GM21529 (cell line): ENCODE measurements at regions not wholly inside any gene's neighbourhood (a gene's known extent, or its start where the extent isn't known, plus 50 kb on each side); places are given as distances from the start of the nearest gene placed in this dataset.
"Not testable (repeated sequence)": the region's sequence is repeated elsewhere in the genome, so short reads cannot be mapped to it uniquely, and the experiment has no call there.

Experiments used
- ATAC-seq: cut with Tn5 transposase; IDR thresholded peaks from one replicate; pipeline ENCODE4 v1.9.1; 2021; ENCODE audit not compliant: unreplicated experiment

- not testable (repeated sequence) for ATAC-seq
Observed at GRCh38 chr16:88145824-88146405, 194.7 kb downstream of the BANP start.

DNA sequence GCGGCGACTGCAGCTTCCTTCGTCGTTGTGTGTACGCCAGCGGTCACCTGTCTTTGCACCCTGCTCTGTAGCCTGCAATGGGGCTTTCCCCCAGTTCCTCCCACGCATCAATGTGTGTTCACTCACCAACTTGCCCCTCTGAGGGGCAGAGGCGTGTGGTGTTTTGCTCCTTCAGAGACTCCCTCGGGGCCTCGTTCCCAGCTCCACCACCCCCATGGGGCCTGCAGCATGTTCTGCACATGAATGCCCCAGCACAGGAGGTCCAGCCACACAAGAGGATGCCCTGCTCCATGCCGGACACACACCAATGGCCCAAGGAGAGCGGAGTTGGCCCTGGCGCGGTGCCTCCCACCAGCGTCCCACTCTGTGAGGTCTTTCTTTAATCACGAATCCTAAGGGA is 196.8 kb downstream of the BANP start:
- not testable (repeated sequence) for ATAC-seq

DNA sequence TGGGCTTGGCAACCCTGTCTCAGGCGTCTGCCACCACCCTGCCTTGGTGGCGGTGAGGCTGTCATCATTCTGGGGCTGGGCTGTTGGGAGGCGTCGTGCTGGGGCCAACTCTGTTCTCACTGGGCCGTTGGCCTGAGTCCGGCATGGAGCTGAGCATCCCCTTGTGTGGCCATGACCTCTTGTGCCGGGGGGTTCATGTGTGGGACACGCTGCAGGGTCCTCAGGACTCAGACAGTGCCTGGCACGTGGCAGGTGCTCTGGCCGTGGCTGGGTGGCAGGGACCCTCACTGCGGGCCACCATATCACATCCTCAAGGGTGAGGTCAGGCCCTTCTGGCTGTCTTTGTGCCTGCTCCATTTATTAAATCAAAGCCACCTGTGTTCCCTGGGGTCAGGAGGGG is 197.4 kb downstream of the BANP start:
- not testable (repeated sequence) for ATAC-seq

- not testable (repeated sequence) for ATAC-seq
Observed at GRCh38 chr16:88149158-88149603, 197.9 kb downstream of the BANP start.

DNA sequence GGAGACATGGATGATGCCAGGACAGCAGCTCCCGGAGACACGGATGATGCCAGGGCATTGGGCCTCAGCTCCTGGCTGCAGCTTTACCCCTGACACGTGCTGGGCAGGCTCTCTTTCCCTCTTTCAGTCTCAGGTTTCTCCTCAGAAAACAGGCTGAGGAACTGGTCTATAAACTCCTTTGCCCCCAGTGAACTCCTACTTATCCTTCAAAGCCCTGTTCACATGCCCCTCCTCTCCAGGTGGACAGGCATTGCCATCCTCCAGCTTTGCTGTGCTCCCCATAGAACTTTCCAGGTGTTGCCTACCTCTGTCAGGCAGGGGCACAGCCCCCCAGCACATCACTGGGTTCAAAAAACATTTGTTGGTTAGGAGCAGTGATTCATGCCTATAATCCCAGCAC is 198.4 kb downstream of the BANP start:
- ATAC-seq, result not testable (repeated sequence)

- ATAC-seq, result not testable (repeated sequence)
Observed at GRCh38 chr16:88150456-88151128, 199.4 kb downstream of the BANP start.

DNA sequence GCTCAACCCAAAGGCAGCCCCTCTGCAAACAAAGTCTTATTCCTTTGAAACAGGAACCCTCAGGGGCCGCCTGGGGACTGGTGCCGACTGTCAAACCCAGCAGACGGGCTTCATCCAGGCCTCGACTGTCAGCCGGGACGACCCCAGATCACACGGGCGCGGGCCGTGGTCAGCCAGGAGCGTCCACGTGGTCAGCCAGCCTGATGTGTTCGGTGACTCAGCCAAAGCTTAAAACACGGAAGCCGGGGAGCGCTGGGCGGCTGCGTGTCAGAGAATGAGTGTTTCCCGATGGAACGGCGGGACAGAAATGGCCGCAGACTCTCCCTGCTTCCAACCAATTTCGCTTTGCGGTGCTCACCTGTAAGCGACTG is 199.9 kb downstream of the BANP start:
- ATAC-seq, result not testable (repeated sequence)

DNA sequence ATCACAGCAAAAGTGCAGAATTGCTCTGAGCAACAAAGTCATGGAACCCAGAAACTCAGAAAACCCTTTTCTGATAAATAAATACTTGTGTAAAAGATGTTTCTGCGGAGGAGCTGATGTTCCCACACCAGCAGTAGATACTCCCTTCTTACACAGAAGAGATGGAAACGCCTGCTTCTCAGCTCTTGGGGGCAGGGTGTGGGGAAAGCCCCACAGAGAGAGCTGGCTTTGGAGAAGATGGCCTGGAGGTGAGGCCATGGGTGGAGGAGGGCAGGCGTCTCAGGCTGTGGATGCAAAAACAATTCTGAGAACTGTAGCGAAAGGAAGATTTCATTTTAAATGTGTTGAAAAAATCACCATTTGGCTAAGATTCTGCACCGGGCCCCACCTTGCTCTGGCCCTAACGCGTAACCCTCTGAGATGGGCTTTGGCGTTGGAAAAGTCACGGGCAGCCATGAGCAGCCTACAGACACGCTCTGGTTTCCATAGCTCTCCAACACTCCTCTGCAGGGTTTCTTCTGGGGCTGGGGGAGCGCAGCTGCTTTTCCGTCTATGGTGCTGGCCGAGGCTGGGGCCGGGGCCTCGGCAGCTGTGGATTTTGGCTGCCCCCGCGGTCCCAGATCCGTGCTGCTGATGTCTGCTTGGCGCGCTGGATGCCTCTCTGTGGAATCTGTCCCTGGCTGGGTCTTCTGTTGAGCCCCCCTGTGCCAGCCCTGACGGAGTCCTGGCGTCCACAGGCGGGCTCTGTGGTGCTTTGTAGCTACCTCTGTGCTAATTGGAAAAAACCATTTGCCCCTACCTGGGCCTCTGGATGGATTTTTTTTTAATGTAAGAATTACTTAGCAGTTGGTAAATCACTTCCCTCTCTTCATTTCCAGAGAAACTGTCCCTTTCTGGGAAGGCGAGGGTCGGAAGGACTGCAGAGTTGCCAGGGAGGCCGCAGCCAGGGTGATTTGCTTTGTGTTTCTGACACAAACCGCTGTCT is 200.9 kb downstream of the BANP start:
- not testable (repeated sequence) for ATAC-seq

- ATAC-seq, result not testable (repeated sequence)
Observed at GRCh38 chr16:88152879-88153278, 201.6 kb downstream of the BANP start.

- ATAC-seq, result not testable (repeated sequence)
Observed at GRCh38 chr16:88153516-88153915, 202.3 kb downstream of the BANP start.

- not testable (repeated sequence) for ATAC-seq
Observed at GRCh38 chr16:88154886-88155285, 203.7 kb downstream of the BANP start.

GRCh38 chr16:88155681-88156080 is 204.4 kb downstream of the BANP start:
- ATAC-seq, result not testable (repeated sequence)

- not testable (repeated sequence) for ATAC-seq
Observed at GRCh38 chr16:88156640-88157283, 205.5 kb downstream of the BANP start.

DNA sequence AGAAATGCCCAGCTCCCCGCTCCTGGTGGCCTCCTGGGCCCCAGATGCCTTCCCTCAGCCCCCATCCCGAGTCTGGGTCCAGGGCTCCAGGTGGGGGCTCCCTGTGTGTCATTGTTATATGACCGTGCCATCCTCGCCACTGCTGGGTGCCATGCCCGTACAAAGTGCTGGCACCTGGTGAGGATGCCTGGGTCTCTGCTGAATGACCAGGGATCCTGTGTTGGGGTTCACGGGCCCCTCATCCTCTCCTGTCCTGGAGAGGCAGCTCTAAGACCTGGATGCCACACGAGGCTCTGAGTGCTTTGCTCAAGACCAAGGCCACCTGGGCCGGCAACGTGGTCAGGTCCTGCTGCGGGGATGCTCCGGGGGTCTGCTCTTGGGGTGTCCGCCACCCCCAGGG is 206.5 kb downstream of the BANP start:
- ATAC-seq, result not testable (repeated sequence)

DNA sequence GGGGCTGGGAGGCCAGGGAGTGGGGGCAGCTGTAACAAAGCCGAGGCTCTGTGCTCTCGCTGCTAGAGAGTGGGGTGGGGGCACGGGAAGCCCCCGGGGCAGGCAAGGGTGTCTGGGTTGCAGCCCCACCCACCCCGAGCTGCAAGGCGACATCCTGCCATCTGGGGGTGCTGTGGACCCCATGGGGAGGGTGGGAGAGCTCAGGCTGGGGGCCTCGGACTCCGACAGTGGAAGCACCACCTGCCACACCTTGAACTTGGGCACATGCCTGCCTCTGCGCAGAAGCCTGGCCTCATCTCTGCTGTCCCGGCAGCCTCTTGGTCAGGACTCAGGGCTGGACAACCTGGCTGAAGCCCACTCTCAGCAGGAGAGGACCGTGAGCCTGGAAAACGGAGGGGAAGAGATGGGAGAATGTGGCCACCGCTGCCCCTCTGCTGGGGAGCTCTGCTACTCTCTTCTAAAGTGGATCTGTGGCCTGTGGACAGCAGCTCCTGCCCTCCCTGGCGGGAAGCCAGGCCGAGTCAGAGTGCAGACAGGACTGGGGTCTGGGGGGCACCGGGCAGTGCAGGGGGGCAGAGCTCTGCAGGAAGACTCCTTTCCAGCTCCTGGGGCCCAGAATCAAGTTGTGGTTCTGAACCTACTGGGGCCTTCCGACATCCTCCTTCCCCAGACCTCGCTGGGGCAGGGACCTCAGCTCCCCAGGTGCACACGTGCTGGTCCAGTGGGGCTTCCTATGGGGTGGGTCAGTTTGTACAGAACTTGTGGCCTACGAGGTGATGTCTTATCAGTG is 207.2 kb downstream of the BANP start:
- not testable (repeated sequence) for ATAC-seq

- ATAC-seq, result not testable (repeated sequence)
Observed at GRCh38 chr16:88159046-88159896, 208.0 kb downstream of the BANP start.

DNA sequence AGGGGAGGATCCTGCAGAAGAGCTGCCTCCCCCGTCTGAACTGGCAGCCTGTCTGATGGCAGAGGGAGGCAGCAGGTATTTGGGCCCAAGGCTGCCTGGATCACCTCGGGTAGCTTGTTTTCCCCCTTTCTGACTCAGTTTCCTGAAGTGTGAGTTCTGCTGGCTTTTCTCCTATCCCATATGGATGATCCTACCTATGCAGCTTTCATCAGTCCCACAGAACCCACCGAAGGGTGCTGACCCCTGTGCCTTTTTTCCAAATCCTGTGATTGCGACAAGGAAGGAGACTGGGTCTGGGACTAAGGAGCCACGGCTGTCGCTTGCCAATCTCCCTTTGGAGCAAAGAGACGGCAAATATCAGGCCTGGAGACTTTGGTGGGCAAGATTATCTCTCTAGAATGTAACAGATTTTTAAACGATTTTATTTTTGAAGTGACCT is 208.7 kb downstream of the BANP start:
- ATAC-seq, result not testable (repeated sequence)

DNA sequence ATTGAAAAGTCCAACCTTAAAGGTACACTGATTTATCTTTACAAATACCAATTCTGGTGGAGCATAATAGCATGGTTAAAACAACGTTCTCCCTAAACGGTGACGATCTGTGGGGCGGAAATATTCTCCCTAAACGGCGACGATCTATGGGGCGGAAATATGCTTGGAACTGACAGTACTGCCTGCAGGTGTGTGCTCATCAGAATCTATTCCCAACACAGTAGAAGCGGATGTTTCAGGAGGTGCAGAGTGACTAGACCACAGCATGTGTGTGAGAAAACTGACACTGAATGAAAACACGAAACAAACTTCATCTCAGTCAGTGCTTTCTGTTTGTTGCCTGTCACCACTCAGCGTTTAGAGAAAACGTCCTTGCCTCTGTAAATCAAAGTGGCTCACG is 210.0 kb downstream of the BANP start:
- not testable (repeated sequence) for ATAC-seq

DNA sequence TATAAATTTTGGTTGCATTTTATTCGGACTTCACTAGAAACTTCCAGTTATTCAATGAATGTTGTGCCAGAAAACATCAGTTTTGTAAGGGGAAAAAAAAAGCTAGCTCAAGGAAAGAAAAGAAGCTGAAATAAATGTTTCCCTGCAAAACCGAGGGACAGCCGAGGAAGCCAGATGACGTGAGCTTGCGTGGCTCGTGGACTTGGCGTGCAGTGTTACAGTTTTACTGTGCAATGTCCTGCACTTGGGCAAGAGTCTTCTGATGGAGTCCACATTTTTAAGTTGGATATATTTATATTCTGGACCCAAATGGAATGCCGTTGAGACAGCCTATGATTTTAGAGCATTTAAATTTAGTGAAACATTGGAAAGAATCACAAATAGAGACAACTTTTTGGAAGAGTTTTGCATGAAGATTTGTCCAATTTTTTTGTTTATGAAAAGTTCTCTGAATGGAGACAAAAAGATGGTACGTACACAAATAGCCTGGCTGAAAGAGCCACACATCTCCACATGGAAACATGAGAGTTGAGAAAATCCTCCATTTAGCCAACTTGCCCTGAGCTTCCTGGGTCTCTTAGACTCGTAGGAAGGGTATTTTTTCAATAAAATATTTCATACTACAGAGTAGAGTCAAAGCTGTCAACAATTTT is 210.5 kb downstream of the BANP start:
- not testable (repeated sequence) for ATAC-seq
